ENCODE measurements at regions not wholly inside any gene's neighbourhood (a gene's known extent, or its start where the extent isn't known, plus 50 kb on each side); places are given as distances from the start of the nearest gene placed in this dataset.

DNA sequence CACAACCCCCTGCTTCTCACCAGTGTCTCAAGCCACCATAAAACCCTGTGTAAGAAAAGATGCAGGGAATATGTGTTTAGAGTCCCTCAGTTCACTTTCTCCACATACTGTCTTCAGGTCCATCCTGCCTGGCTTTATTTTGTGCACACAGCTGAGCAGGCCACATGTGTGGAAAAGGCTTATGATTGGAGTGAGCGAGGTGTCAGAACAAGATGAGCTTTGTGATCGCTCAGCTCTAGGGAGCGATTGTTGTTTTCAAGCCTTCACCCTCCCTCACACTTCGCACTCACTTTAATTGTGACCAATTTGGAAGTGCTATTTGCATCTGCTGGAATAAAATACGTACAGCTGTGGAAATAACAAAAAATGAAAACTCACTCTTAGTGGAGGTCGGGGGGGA, 931.1 kb upstream of the TENM4 start:
- Histone ChIP-seq H3K4me1 (ENCODE audit: control insufficient read depth, insufficient read depth, low read depth, low read length) (no peaks in the 10 kb centered on the region), H3K4me3 (ENCODE audit: insufficient read depth in 1 of 2, low read depth in 1 of 2, low read length in 2 of 2) (no peak overlapping the region), H3K79me1 (replicated peaks; ENCODE audit: low read length, poor library complexity, severe bottlenecking) (no peaks in the 10 kb centered on the region), H3K27ac (ENCODE audit: low read length, poor library complexity, severe bottlenecking) (no peak overlapping the region), H2BK5ac (ENCODE audit: low read depth, low read length, poor library complexity, severe bottlenecking) (no peak overlapping the region), H4K91ac (ENCODE audit: low read length) (no peak overlapping the region), H3K4me2 (ENCODE audit: low read length, poor library complexity, severe bottlenecking) (no peak overlapping the region), H2AK5ac (ENCODE audit: low read length, severe bottlenecking) (no peak overlapping the region), H3K9me3 (ENCODE audit: control insufficient read depth, low read length) (no peaks in the 10 kb centered on the region), H2BK15ac (ENCODE audit: low read depth, poor library complexity, severe bottlenecking) (no peak overlapping the region), H2AFZ (ENCODE audit: low read depth, low read length) (no peak overlapping the region), H3K14ac (ENCODE audit: low read length in 2 of 2) (no peak overlapping the region), H4K8ac (ENCODE audit: low read length) (no peak overlapping the region), H2BK120ac (ENCODE audit: low read depth, low read length) (no peak overlapping the region), H2BK12ac (ENCODE audit: low read length in 2 of 2) (no peak overlapping the region), H3K23ac (ENCODE audit: low read length in 2 of 2) (no peak overlapping the region), H3K4ac (ENCODE audit: low read depth in 1 of 2, low read length in 2 of 2) (no peak overlapping the region), H3K18ac (ENCODE audit: low read depth in 1 of 2, low read length in 2 of 2) (no peak overlapping the region), H3K27me3 (ENCODE audit: control insufficient read depth in 1 of 2, insufficient read depth in 1 of 2, low read length in 2 of 2) (no peaks in the 10 kb centered on the region), H3K9ac (ENCODE audit: low read length) (no peak overlapping the region), H3K36me3 (ENCODE audit: control insufficient read depth in 1 of 2, insufficient read depth in 2 of 2, low read depth in 1 of 2, low read length in 2 of 2) (no peaks in the 10 kb centered on the region)
- DNase-seq: no peak
- WGBS: 92% methylated on average over 5 of the region's 6 CpGs

DNA sequence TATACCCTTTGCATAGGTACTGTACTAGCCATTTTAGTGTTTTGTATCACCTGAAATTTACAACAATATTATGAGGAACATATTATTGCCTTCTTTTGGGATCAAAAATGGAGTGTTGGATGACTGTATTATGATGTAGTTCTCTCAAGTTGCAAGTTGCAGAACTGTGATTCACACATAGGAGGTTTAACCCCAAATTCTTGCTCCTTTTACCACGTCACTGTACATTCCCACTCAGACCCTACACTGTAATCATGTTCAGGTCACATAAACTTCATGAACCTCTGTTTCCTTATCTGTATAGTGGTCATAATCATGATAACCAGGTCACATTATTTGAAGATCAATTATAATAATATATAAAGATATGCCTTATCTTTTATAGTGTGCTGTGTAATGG, 925.1 kb upstream of the TENM4 start:
- Histone ChIP-seq H3K4me3 (ENCODE audit: insufficient read depth in 1 of 2, low read depth in 1 of 2, low read length in 2 of 2) (no peak overlapping the region), H2BK12ac (ENCODE audit: low read length in 2 of 2) (no peak overlapping the region), H3K18ac (ENCODE audit: low read depth in 1 of 2, low read length in 2 of 2) (no peak overlapping the region), H3K79me1 (replicated peaks; ENCODE audit: low read length, poor library complexity, severe bottlenecking) (no peaks in the 10 kb centered on the region), H3K9ac (ENCODE audit: low read length) (no peak overlapping the region), H3K27ac (ENCODE audit: low read length, poor library complexity, severe bottlenecking) (no peak overlapping the region), H3K36me3 (ENCODE audit: control insufficient read depth in 1 of 2, insufficient read depth in 2 of 2, low read depth in 1 of 2, low read length in 2 of 2) (no peaks in the 10 kb centered on the region), H4K91ac (ENCODE audit: low read length) (no peak overlapping the region), H2BK5ac (ENCODE audit: low read depth, low read length, poor library complexity, severe bottlenecking) (no peak overlapping the region), H3K27me3 (ENCODE audit: control insufficient read depth in 1 of 2, insufficient read depth in 1 of 2, low read length in 2 of 2) (no peaks in the 10 kb centered on the region), H3K14ac (ENCODE audit: low read length in 2 of 2) (no peak overlapping the region), H3K4ac (ENCODE audit: low read depth in 1 of 2, low read length in 2 of 2) (no peak overlapping the region), H2AK5ac (ENCODE audit: low read length, severe bottlenecking) (no peak overlapping the region), H2BK15ac (ENCODE audit: low read depth, poor library complexity, severe bottlenecking) (no peak overlapping the region), H3K9me3 (ENCODE audit: control insufficient read depth, low read length) (no peaks in the 10 kb centered on the region), H3K4me2 (ENCODE audit: low read length, poor library complexity, severe bottlenecking) (no peak overlapping the region), H2AFZ (ENCODE audit: low read depth, low read length) (no peak overlapping the region), H3K4me1 (ENCODE audit: control insufficient read depth, insufficient read depth, low read depth, low read length) (no peaks in the 10 kb centered on the region), H3K23ac (ENCODE audit: low read length in 2 of 2) (no peak overlapping the region), H4K8ac (ENCODE audit: low read length) (no peak overlapping the region), H2BK120ac (ENCODE audit: low read depth, low read length) (no peak overlapping the region)
- WGBS: 78% methylated on average over 1 of the region's 1 CpG
- no peak for DNase-seq

- H3K4me1 ChIP-seq (ENCODE audit: control insufficient read depth, insufficient read depth, low read depth, low read length): no peaks in the 10 kb centered on the region
- no peak overlapping the region for H4K8ac ChIP-seq (ENCODE audit: low read length)
- no peak overlapping the region for H2BK120ac ChIP-seq (ENCODE audit: low read depth, low read length)
- 95% methylated on average over 1 of the region's 2 CpGs for WGBS
- no peak overlapping the region for H2AFZ ChIP-seq (ENCODE audit: low read depth, low read length)
- H4K91ac ChIP-seq (ENCODE audit: low read length): no peak overlapping the region
- H3K4me2 ChIP-seq (ENCODE audit: low read length, poor library complexity, severe bottlenecking): no peak overlapping the region
- H3K9ac ChIP-seq (ENCODE audit: low read length): no peak overlapping the region
- H3K79me1 ChIP-seq (replicated peaks; ENCODE audit: low read length, poor library complexity, severe bottlenecking): no peaks in the 10 kb centered on the region
- no peak overlapping the region for H3K18ac ChIP-seq (ENCODE audit: low read depth in 1 of 2, low read length in 2 of 2)
- H3K9me3 ChIP-seq (ENCODE audit: control insufficient read depth, low read length): no peaks in the 10 kb centered on the region
- no peak overlapping the region for H2AK5ac ChIP-seq (ENCODE audit: low read length, severe bottlenecking)
- H3K23ac ChIP-seq (ENCODE audit: low read length in 2 of 2): no peak overlapping the region
- H2BK5ac ChIP-seq (ENCODE audit: low read depth, low read length, poor library complexity, severe bottlenecking): no peak overlapping the region
- H3K27me3 ChIP-seq (ENCODE audit: control insufficient read depth in 1 of 2, insufficient read depth in 1 of 2, low read length in 2 of 2): no peaks in the 10 kb centered on the region
- no peak overlapping the region for H2BK12ac ChIP-seq (ENCODE audit: low read length in 2 of 2)
- DNase-seq: peak; percentile 10
- no peak overlapping the region for H3K14ac ChIP-seq (ENCODE audit: low read length in 2 of 2)
- no peaks in the 10 kb centered on the region for H3K36me3 ChIP-seq (ENCODE audit: control insufficient read depth in 1 of 2, insufficient read depth in 2 of 2, low read depth in 1 of 2, low read length in 2 of 2)
- no peak overlapping the region for H3K27ac ChIP-seq (ENCODE audit: low read length, poor library complexity, severe bottlenecking)
- no peak overlapping the region for H3K4ac ChIP-seq (ENCODE audit: low read depth in 1 of 2, low read length in 2 of 2)
- no peak overlapping the region for H2BK15ac ChIP-seq (ENCODE audit: low read depth, poor library complexity, severe bottlenecking)
- no peak overlapping the region for H3K4me3 ChIP-seq (ENCODE audit: insufficient read depth in 1 of 2, low read depth in 1 of 2, low read length in 2 of 2)
Measured at GRCh38 chr11:80365076-80365725, 924.4 kb upstream of the TENM4 start.

- Histone ChIP-seq H2AK5ac (ENCODE audit: low read length, severe bottlenecking) (no peak overlapping the region), H3K4me1 (ENCODE audit: control insufficient read depth, insufficient read depth, low read depth, low read length) (no peaks in the 10 kb centered on the region), H3K9ac (ENCODE audit: low read length) (no peak overlapping the region), H4K8ac (ENCODE audit: low read length) (no peak overlapping the region), H3K36me3 (ENCODE audit: control insufficient read depth in 1 of 2, insufficient read depth in 2 of 2, low read depth in 1 of 2, low read length in 2 of 2) (no peaks in the 10 kb centered on the region), H3K4me3 (ENCODE audit: insufficient read depth in 1 of 2, low read depth in 1 of 2, low read length in 2 of 2) (no peak overlapping the region), H2BK120ac (ENCODE audit: low read depth, low read length) (no peak overlapping the region), H2BK15ac (ENCODE audit: low read depth, poor library complexity, severe bottlenecking) (no peak overlapping the region), H3K4ac (ENCODE audit: low read depth in 1 of 2, low read length in 2 of 2) (no peak overlapping the region), H3K27me3 (ENCODE audit: control insufficient read depth in 1 of 2, insufficient read depth in 1 of 2, low read length in 2 of 2) (no peaks in the 10 kb centered on the region), H2BK12ac (ENCODE audit: low read length in 2 of 2) (no peak overlapping the region), H3K23ac (ENCODE audit: low read length in 2 of 2) (no peak overlapping the region), H3K9me3 (ENCODE audit: control insufficient read depth, low read length) (no peaks in the 10 kb centered on the region), H2BK5ac (ENCODE audit: low read depth, low read length, poor library complexity, severe bottlenecking) (no peak overlapping the region), H3K18ac (ENCODE audit: low read depth in 1 of 2, low read length in 2 of 2) (no peak overlapping the region), H4K91ac (ENCODE audit: low read length) (no peak overlapping the region), H3K79me1 (replicated peaks; ENCODE audit: low read length, poor library complexity, severe bottlenecking) (no peaks in the 10 kb centered on the region), H3K14ac (ENCODE audit: low read length in 2 of 2) (no peak overlapping the region), H2AFZ (ENCODE audit: low read depth, low read length) (no peak overlapping the region), H3K4me2 (ENCODE audit: low read length, poor library complexity, severe bottlenecking) (no peak overlapping the region), H3K27ac (ENCODE audit: low read length, poor library complexity, severe bottlenecking) (no peak overlapping the region)
- DNase-seq: peak; percentile 14
- 60% methylated on average over 4 of the region's 9 CpGs for WGBS
Measured at GRCh38 chr11:80362563-80363340, 921.9 kb upstream of the TENM4 start.
